GM20000 (cell line): ENCODE measurements at regions not wholly inside any gene's neighbourhood (a gene's known extent, or its start where the extent isn't known, plus 50 kb on each side); places are given as distances from the start of the nearest gene placed in this dataset.

Experiments used
- DNase-seq: peaks from one replicate; pipeline ENCODE4 v3.0.0; 2012; ENCODE audit warnings: low spot score
- CTCF ChIP-seq: IDR thresholded peaks from 2 replicates; pipeline ENCODE4 v1.5.1; 2012; ENCODE audit warnings: mild to moderate bottlenecking, control low read depth; ENCODE audit errors: extremely low read depth, missing control alignments

- no peak for DNase-seq
- no peak for TF ChIP-seq CTCF
These were observed 254.8 kb downstream of the MYCN start for GRCh38 chr2:16194931-16195680.

DNA sequence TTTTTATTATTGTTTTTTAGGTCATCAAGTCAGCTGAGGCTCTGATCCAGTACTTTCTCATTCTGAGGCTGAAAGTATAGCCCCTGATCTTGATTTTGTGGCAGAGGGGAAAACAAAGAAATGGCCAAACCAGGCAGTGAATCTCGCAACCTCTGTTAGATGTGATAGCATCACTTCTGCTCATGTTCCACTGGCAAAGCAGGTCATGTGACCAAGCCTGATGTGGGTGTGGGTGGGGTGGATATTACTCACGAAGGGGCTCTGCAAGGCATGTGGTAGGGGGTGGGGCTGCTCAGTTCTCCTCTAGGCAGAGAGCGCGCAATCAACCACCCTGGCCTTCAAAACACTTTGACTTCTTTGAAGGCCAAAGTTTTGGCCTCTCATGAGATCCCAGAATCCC is 254.2 kb downstream of the MYCN start:
- no peak for DNase-seq
- no peak for TF ChIP-seq CTCF

DNA sequence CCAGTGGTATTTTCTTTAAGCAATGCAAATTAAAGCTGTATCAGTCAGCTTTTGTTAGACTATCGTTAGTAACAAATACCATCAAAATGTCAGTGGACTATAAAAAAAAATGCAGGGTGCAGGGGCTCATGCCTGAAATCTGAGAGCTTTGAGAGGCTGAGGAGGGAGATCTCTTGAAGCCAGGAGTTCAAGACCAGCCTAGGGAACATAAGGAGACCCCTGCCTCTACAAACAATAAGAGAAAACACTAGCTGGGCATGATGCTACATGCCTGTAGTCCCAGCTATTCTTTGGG is 253.7 kb downstream of the MYCN start:
- TF ChIP-seq CTCF = no peak
- no peak for DNase-seq

GRCh38 chr2:16192416-16193216 is 252.3 kb downstream of the MYCN start:
- no peak for DNase-seq
- no peak for TF ChIP-seq CTCF

- no peak for TF ChIP-seq CTCF
- DNase-seq = no peak
These were observed 251.3 kb downstream of the MYCN start for GRCh38 chr2:16191431-16192200.

- DNase-seq = no peak
- TF ChIP-seq CTCF = no peak
These were observed 250.3 kb downstream of the MYCN start for GRCh38 chr2:16190446-16191270.

DNA sequence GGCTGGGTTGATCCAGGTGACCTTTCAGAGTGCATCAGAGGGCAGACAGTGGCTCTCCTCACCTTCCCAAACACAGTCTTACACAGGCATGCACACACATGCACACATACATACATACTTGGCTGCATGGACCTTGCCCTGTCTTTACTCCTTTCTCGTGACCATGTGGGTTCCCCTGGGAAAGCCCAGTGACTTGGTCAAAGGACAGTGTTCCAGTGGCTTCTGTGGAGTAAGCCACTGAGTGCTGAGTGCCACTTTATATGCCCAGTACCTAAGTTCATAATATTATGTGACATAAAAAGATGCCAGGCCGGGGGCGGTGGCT is 249.4 kb downstream of the MYCN start:
- DNase-seq = no peak
- TF ChIP-seq CTCF = no peak
